Kidney glomerular epithelial cell (primary cell): ENCODE measurements at regions not wholly inside any gene's neighbourhood (a gene's known extent, or its start where the extent isn't known, plus 50 kb on each side); places are given as distances from the start of the nearest gene placed in this dataset.
A peak's percentile ranks its signal among the peaks of the same experiment; 100 is the strongest.
"Not testable (repeated sequence)": the region's sequence is repeated elsewhere in the genome, so short reads cannot be mapped to it uniquely, and the experiment has no call there.

Experiments
- DNase-seq: peaks from one replicate; lab custom pipeline; 2025; lab: John Stamatoyannopoulos, UW

- DNase-seq = no peak
Measured at GRCh38 chr15:91356083-91356482, 256.0 kb downstream of the SV2B start.

DNA sequence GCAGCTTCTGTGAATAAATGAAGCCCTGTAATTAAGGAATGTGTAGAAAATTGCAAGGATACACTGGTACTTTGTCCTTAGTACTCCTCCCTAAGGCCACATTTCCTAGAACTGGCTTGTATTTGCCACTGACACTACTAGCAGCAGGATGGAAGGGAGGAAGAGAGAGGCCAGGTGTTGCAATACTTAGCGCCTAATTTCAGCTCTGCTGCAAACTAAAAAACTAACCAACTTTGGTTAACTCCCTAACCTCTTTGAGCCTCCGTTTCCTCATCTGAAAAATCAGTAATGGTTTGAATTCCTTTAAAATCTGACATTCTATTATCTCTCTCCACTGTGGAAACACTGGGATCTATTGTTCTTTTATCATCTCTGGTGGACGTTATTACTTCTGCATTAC lies 257.0 kb downstream of the SV2B start:
- no peak for DNase-seq

DNA sequence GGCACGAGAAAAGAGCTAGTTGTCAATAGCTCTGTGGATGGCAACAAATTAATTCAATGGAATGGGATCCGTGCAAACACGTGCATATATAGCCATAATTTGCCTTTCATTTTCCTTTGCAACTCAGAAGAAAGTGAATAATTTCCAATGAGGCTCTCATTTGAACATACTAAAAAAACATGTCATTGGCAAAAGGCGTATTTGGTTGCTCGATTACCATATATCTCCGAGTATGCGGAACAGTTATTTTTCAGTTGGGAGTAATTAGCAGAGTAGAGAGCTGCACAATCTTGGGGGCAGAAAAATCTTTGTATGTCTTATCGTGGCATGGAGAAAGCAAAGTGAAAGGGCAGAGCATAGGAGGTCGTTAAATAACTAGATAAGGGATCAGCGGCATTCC lies 257.4 kb downstream of the SV2B start:
- DNase-seq = no peak

DNA sequence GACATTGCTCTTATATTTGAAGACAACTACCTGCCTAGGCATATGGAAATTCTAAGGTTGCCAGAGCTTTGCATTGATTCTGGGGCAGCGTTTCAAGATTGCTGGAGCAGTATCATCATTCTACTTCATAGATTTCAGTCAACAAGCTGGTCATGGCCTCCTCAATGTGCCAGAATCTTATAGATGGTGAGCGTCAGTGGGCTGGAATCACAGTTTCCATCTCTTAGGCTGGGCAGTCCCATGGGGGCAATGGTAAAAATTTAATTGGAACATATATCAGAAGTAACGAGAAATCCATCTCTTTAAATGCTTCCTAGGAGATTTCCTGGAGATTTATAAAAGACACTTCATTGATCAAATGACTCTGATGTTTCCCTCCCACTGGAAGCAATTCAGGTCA lies 258.3 kb downstream of the SV2B start:
- DNase-seq = no peak

GRCh38 chr15:91361696-91362095 lies 261.6 kb downstream of the SV2B start:
- not testable (repeated sequence) for DNase-seq

DNA sequence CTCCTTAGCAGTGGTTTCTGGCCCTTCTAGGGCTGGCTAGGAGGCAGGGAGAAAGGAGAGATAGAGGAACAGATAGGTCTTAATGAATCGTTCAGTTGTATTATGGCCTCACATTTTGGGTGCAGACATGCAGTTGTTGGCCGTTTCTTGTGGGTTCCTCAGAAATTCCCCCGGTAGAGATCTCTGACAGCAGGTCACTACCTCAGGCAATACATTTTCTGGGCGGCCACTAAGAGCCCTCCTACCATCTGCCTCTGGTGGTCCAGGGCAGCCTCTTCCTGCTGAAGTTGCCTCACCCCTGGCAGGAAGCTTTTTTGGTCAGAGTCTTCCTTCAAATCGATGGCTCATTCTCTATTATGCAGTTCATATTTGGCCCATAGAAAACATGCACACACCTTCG lies 266.1 kb downstream of the SV2B start:
- no peak for DNase-seq

DNA sequence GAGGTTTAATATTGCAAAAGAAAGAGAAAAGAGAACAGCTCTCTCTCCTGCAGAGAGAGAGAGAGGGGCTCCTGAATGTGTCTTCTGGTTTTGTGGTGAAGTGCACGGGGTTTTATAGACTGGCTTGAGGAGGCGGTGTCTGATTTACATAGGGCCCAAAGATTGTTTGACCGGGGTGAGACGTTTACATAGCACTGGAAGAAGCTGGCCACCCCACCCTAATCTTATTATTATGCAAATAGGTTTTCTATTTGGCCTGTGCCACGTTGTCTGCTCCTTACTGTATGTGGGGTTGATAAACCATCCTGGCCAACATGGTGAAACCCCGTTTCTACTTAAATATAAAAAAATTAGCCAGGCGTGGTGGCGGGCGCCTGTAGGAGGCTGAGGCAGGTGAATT lies 268.6 kb downstream of the SV2B start:
- DNase-seq = no peak

- no peak for DNase-seq
Measured at GRCh38 chr15:91369823-91370222, 269.8 kb downstream of the SV2B start.

DNA sequence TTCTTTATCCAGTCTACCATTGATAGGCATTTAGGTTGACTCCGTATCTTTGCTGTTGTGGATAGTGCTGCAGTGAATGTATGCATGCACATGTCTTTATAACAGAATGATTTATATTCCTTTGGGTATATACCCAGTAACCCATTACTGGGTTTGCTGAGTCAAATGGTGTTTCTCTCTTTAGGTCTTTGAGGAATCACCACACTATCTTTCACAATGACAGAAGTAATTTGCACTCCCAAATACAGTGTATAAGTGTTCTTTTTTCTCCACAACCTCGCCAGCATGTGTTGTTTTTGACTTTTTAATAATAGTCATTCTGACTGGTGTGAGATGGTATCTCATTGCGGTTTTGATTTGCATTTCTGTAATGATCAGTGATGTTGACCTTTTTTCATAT lies 271.3 kb downstream of the SV2B start:
- DNase-seq = not testable (repeated sequence)

- no peak for DNase-seq
Measured at GRCh38 chr15:91374336-91374735, 274.3 kb downstream of the SV2B start.

DNA sequence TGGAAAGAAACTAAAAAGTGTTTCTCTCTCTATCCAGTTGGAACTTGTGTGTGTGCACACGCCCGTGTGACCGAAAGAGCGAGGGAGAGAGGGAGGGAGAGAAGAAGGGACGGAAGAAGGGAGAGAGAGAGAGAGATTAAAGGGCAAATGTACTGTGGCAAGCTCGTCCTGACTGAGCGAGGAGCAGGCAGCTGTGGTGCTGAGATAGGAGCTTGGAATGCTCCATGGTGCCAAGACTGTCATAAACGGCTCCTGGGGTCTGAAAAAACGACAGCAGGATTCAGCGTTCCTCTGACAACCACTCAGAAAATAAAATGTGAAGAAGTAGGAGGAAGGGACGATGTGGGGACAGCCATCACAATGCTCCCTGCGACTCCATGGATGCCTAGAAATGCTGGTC lies 276.0 kb downstream of the SV2B start:
- DNase-seq = no peak

DNA sequence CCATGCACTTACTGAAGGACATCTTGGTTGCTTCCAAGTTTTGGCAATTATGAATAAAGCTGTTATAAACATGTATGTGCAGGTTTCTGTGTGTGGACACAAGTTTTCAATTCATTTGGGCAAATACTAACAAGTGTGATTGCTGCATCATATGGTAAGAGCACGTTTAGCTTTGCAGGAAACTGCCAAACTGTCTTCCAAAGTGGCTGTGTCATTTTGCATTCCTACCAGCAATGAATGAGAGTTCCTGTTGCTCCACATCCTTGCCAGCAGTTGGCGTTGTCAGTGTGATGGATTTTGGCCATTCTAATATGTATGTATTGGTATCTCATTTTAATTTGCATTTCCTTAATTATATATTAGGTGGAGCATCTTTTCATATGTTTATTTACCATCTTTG lies 280.1 kb downstream of the SV2B start:
- no peak for DNase-seq

- no peak for DNase-seq
Measured at GRCh38 chr15:91383532-91383931, 283.5 kb downstream of the SV2B start.

- no peak for DNase-seq
Measured at GRCh38 chr15:91384189-91384730, 284.2 kb downstream of the SV2B start.

GRCh38 chr15:91385311-91385710 lies 285.3 kb downstream of the SV2B start:
- peak; percentile 70 for DNase-seq

- DNase-seq = no peak
Measured at GRCh38 chr15:91393186-91393585, 293.1 kb downstream of the SV2B start.

- DNase-seq = no peak
Measured at GRCh38 chr15:91400481-91400880, 300.4 kb downstream of the SV2B start.

DNA sequence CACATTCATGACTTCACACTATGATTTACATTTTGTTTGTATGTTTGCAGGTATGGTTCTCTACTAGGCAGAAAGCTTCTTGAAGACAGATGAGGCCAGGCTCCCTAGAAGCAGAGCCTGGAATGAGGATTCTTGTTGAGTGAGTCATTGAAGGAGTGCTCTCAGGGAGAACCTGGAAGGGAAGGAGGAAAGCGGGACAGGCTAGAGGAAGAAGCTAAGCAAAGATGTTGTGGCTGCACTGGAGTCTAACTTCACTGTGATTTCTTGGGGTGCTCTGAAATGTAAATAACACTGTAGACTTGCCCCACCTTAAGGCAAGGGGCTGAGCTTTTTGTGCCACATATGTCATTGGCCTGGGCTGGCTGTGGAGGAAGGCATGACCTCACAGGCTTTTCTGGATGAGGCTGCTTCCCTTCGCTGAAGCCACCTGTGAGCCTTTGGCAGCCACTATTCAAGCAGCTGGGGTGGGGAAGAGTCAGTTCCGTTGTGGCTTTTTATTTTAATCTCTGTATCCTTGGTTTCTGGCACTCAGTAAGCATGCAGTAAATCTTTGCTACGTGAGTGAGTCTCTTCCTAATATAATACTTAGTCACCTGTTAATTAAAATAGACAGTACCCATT lies 307.3 kb downstream of the SV2B start:
- DNase-seq = peak; percentile 16

DNA sequence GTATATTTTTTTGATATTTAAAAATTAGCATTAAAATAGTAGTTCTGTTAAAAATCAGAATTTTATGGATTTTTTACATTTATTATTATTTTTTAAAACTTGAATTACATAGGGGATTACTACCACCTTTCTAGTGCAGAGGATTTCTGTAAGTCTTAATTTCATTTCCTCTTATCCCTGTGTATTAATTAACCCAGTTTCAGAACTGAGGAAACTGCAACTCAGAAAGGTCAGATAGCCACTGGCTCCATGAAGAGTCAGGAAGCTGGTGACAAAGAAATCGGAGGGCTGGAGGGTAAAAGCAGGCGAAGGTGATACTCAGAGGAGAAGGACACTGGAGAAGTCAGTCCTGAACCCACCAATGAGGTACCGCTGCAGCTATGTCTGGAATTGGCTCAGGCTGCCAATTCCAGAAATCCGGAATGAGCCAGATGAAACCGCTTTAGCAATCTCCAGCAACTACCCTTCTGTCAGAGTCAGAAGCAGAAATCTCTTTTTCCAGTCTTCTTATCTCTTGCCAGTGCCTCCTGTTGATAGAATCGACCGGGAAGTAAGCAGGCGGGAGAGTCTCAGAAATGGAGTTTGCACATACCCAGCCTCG lies 308.5 kb downstream of the SV2B start:
- DNase-seq = no peak

DNA sequence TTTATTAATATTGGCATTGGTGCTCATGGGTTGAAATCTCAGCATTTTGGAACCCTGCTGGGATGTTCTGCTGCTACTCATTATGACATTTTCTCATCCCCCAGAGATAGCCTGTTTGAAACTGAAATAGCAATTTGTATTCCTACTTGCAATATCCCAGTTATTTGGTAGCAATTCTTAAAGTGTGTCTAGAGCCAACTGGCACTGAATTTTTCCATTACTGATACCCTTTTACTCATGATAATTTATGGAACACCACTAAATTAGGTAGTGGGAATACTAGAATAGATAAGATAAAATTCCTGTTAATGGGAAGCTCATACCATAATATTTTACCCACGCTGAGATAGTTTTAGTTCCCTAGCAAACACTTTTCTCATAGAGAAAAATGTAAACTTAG lies 309.3 kb downstream of the SV2B start:
- no peak for DNase-seq

- DNase-seq = no peak
Measured at GRCh38 chr15:91411586-91411985, 311.5 kb downstream of the SV2B start.

GRCh38 chr15:91412138-91412928 lies 312.3 kb downstream of the SV2B start:
- no peak for DNase-seq

- no peak for DNase-seq
Measured at GRCh38 chr15:91413142-91413541, 313.1 kb downstream of the SV2B start.
